Thoracic aorta (tissue), 2 donors: ENCODE measurements at regions not wholly inside any gene's neighbourhood (a gene's known extent, or its start where the extent isn't known, plus 50 kb on each side); places are given as distances from the start of the nearest gene placed in this dataset.

Experiments
- ATAC-seq: fragments of 150-250 bp; one replicate; pipeline ENCODE4 v1.8.0; 2017; ENCODE audit warnings: low read depth; ENCODE audit not compliant: insufficient number of reproducible peaks, low FRiP score
- DNase-seq: peaks from one replicate; pipeline ENCODE4 v3.0.0-alpha.2; 2020; ENCODE audit warnings: low spot score
- H3K27ac ChIP-seq, 2 donors: fragments of 200-600 bp; sonication (generic); 1 replicate in 1 of 2; 2 replicates in 1 of 2; pipeline ENCODE4 v1.5.1; 2016; ENCODE audit warnings: mild to moderate bottlenecking in 2 of 2, moderate library complexity in 2 of 2
- H3K27me3 ChIP-seq: fragments of 200-600 bp; sonication (generic); replicated peaks from 2 replicates; pipeline ENCODE4 v1.6.0; 2016; ENCODE audit warnings: mild to moderate bottlenecking; ENCODE audit not compliant: insufficient read depth
- H3K36me3 ChIP-seq: fragments of 200-600 bp; sonication (generic); one replicate; pipeline ENCODE4 v1.5.1; 2016
- H3K4me1 ChIP-seq, 2 donors: fragments of 200-600 bp; sonication (generic); 1 replicate in 1 of 2; 2 replicates in 1 of 2; pipeline versions ENCODE4 v1.5.1 to v1.6.0; 2016; ENCODE audit warnings: low read depth in 2 of 2, mild to moderate bottlenecking in 1 of 2; ENCODE audit not compliant: control insufficient read depth in 1 of 2
- H3K4me3 ChIP-seq: fragments of 200-600 bp; sonication (generic); 2 replicates; pipeline ENCODE4 v1.5.1; 2016; ENCODE audit warnings: mild to moderate bottlenecking
- H3K9me3 ChIP-seq: fragments of 200-600 bp; sonication (generic); 2 replicates; pipeline ENCODE4 v1.5.1; 2016
- CTCF ChIP-seq: fragments of 200-600 bp; sonication (generic); IDR thresholded peaks from one replicate; pipeline ENCODE4 v1.5.1; 2019; ENCODE audit warnings: antibody characterized with exemption

GRCh38 chr12:87142342-87142741 lies 886.2 kb upstream of the MGAT4C start:
- Histone ChIP-seq H3K27ac (no peak overlapping the region), H3K9me3 (no peaks in the 10 kb centered on the region), H3K4me1 (no peaks in the 10 kb centered on the region), H3K36me3 (no peaks in the 10 kb centered on the region), H3K4me3 (no peak overlapping the region), H3K27me3 (no peaks in the 10 kb centered on the region)
- ATAC-seq (no peak), DNase-seq (no peak)
- no peak for TF ChIP-seq CTCF

- Histone ChIP-seq H3K4me3 (no peak overlapping the region), H3K36me3 (no peaks in the 10 kb centered on the region), H3K27me3 (no peaks in the 10 kb centered on the region), H3K9me3 (no peaks in the 10 kb centered on the region), H3K27ac (no peak overlapping the region), H3K4me1 (peaks cover 2 to 7% of the 10 kb centered on the region in 2 donors)
- no peak for TF ChIP-seq CTCF
- no peak for ATAC-seq
- no peak for DNase-seq
These were observed 884.9 kb upstream of the MGAT4C start for GRCh38 chr12:87141091-87141490.

GRCh38 chr12:87140262-87140661 lies 884.1 kb upstream of the MGAT4C start:
- TF ChIP-seq CTCF = no peak
- Histone ChIP-seq H3K4me1 (peaks cover 3 to 14% of the 10 kb centered on the region in 2 donors), H3K9me3 (no peaks in the 10 kb centered on the region), H3K4me3 (no peak overlapping the region), H3K36me3 (no peaks in the 10 kb centered on the region), H3K27me3 (no peaks in the 10 kb centered on the region), H3K27ac (no peak overlapping the region)
- DNase-seq (no peak), ATAC-seq (no peak)

GRCh38 chr12:87137220-87137619 lies 881.0 kb upstream of the MGAT4C start:
- Histone ChIP-seq H3K9me3 (no peaks in the 10 kb centered on the region), H3K4me1 (peaks cover 3 to 14% of the 10 kb centered on the region in 2 donors), H3K36me3 (no peaks in the 10 kb centered on the region), H3K27ac (no peak overlapping the region), H3K27me3 (no peaks in the 10 kb centered on the region), H3K4me3 (no peak overlapping the region)
- no peak for TF ChIP-seq CTCF
- DNase-seq (no peak), ATAC-seq (no peak)

GRCh38 chr12:87136330-87136976 lies 880.3 kb upstream of the MGAT4C start:
- H3K27ac ChIP-seq = no peak overlapping the region
- no peaks in the 10 kb centered on the region for H3K27me3 ChIP-seq
- ATAC-seq (no peak), DNase-seq (no peak)
- no peaks in the 10 kb centered on the region for H3K36me3 ChIP-seq
- TF ChIP-seq CTCF = no peak
- no peaks in the 10 kb centered on the region for H3K9me3 ChIP-seq
- H3K4me3 ChIP-seq = no peak overlapping the region
- H3K4me1 ChIP-seq = peaks cover 3 to 14% of the 10 kb centered on the region in 2 donors
